ENCODE measurements at regions not wholly inside any gene's neighbourhood (a gene's known extent, or its start where the extent isn't known, plus 50 kb on each side); places are given as distances from the start of the nearest gene placed in this dataset.

GRCh38 chr17:69880591-69881112, 194.4 kb upstream of the KCNJ16 start:
- TF ChIP-seq, protein P1, sequence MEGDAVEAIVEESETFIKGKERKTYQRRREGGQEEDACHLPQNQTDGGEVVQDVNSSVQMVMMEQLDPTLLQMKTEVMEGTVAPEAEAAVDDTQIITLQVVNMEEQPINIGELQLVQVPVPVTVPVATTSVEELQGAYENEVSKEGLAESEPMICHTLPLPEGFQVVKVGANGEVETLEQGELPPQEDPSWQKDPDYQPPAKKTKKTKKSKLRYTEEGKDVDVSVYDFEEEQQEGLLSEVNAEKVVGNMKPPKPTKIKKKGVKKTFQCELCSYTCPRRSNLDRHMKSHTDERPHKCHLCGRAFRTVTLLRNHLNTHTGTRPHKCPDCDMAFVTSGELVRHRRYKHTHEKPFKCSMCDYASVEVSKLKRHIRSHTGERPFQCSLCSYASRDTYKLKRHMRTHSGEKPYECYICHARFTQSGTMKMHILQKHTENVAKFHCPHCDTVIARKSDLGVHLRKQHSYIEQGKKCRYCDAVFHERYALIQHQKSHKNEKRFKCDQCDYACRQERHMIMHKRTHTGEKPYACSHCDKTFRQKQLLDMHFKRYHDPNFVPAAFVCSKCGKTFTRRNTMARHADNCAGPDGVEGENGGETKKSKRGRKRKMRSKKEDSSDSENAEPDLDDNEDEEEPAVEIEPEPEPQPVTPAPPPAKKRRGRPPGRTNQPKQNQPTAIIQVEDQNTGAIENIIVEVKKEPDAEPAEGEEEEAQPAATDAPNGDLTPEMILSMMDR (IDR thresholded peaks at IDR 0.05), result no peak
- no peak for TF ChIP-seq POLR2A (IDR thresholded peaks at IDR 0.05)
